ENCODE measurements at regions not wholly inside any gene's neighbourhood (a gene's known extent, or its start where the extent isn't known, plus 50 kb on each side); places are given as distances from the start of the nearest gene placed in this dataset.

- TF ChIP-seq CTCF (IDR thresholded peaks at IDR 0.05; ENCODE audit: low read length) (no peak), EZH2 (IDR thresholded peaks at IDR 0.05; ENCODE audit: borderline replicate concordance, low read length) (no peak)
Measured at GRCh38 chrX:7253565-7253964, 105.6 kb upstream of the PUDP start.
